ENCODE measurements at regions not wholly inside any gene's neighbourhood (a gene's known extent, or its start where the extent isn't known, plus 50 kb on each side); places are given as distances from the start of the nearest gene placed in this dataset.

DNA sequence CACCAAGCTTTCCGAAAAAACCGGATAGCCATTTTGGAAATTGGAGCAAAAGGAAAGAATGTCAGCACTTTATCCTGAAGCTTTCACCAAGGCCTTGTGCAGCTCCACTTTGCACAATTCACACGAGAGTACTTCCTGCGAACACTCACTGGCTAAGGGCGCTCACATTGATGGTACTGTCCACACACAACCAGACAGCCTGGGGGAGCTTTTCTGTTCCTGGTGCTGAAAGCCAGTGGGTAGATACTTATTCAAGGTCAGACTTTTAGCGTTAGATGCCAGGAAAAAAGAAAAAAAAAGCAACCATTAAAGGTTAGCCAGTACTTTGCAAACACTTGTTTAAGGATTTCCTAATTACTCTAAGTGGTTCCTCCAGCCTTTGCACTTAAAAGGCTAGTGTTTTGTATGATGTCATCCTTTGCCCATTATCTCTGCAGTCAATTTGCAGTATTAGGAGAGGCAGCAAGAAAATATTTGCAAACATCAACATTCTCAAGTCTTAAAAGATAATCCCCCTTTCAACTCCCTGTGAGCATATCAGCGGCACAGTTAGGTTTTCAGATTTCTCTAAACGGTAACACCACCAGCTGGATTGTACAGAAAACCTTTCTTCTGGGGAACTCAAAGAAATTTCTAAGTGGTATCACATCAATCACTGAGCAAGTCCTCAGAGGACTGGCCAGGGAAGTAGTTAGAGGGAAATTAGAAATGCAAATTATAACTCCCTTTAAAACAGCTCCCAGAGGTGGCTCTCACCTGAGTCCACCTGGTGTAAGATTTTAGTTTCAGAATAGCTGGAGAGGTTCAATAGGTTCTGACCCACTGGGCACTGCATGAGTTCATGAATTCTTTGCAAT lies 243.4 kb upstream of the IRX5 start:
- no peaks in the 10 kb centered on the region for H3K36me3 Mint-ChIP-seq (ENCODE audit: low read depth)
- peaks cover 4% of the 10 kb centered on the region; the same call in 1 of the 2 replicates for H3K9me3 Mint-ChIP-seq
- TF ChIP-seq, protein P1, sequence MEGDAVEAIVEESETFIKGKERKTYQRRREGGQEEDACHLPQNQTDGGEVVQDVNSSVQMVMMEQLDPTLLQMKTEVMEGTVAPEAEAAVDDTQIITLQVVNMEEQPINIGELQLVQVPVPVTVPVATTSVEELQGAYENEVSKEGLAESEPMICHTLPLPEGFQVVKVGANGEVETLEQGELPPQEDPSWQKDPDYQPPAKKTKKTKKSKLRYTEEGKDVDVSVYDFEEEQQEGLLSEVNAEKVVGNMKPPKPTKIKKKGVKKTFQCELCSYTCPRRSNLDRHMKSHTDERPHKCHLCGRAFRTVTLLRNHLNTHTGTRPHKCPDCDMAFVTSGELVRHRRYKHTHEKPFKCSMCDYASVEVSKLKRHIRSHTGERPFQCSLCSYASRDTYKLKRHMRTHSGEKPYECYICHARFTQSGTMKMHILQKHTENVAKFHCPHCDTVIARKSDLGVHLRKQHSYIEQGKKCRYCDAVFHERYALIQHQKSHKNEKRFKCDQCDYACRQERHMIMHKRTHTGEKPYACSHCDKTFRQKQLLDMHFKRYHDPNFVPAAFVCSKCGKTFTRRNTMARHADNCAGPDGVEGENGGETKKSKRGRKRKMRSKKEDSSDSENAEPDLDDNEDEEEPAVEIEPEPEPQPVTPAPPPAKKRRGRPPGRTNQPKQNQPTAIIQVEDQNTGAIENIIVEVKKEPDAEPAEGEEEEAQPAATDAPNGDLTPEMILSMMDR (IDR thresholded peaks at IDR 0.05), result no peak
- H3K4me3 Mint-ChIP-seq, result no peak overlapping the region
- no peak for DNase-seq
- no peak overlapping the region for H3K27ac Mint-ChIP-seq
- peaks cover 2% of the 10 kb centered on the region; the same call in 1 of the 2 replicates for H3K27me3 Mint-ChIP-seq (ENCODE audit: insufficient read depth)
- no peaks in the 10 kb centered on the region for H3K4me1 Mint-ChIP-seq (ENCODE audit: low read depth)

- Mint-ChIP-seq H3K27me3 (ENCODE audit: insufficient read depth) (peaks cover 2% of the 10 kb centered on the region; the same call in 1 of the 2 replicates), H3K9me3 (peaks cover 4% of the 10 kb centered on the region; the same call in 1 of the 2 replicates), H3K36me3 (ENCODE audit: low read depth) (no peaks in the 10 kb centered on the region), H3K27ac (no peak overlapping the region), H3K4me3 (no peak overlapping the region), H3K4me1 (ENCODE audit: low read depth) (no peaks in the 10 kb centered on the region)
- DNase-seq, result no peak
- TF ChIP-seq, protein P1 (IDR thresholded peaks at IDR 0.05), result no peak
Observed at GRCh38 chr16:54685682-54686081, 245.0 kb upstream of the IRX5 start.

GRCh38 chr16:54679531-54679930 lies 251.1 kb upstream of the IRX5 start:
- TF ChIP-seq, protein P1 (IDR thresholded peaks at IDR 0.05), result no peak
- H3K27ac Mint-ChIP-seq, result no peak overlapping the region
- no peaks in the 10 kb centered on the region for H3K36me3 Mint-ChIP-seq (ENCODE audit: low read depth)
- DNase-seq, result no peak
- no peak overlapping the region for H3K4me3 Mint-ChIP-seq
- H3K27me3 Mint-ChIP-seq (ENCODE audit: insufficient read depth), result peaks cover 4% of the 10 kb centered on the region
- H3K4me1 Mint-ChIP-seq (ENCODE audit: low read depth), result no peaks in the 10 kb centered on the region
- H3K9me3 Mint-ChIP-seq, result no peaks in the 10 kb centered on the region

DNA sequence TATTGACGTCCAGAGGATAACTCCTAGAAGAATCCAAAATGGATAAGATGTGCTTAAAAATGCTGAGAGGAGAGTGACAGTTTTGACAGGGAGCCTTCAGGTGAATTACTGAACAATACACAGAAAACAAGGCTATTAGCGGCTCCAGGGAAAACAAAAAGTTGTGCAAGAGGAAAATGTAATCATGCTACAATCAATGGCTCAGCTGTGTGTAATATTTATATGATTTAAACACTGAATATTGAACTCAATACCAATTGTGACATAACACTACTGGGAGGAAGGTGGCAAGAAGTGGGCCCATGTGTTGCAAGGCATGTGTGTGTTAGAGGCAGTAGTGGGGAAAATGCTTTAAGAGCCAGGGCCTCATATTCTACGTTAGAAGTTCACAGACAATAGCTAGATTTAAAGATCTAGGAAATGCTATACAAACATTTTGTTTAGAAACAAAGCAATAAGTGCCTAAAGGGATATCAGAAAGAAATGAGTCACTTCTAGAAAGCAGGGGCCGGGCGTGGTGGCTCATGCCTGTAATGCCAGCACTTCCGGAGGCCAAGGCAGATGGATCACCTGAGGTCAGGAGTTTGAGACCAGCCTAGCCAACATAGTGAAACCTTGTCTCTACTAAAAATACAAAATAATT lies 253.2 kb upstream of the IRX5 start:
- TF ChIP-seq, protein P1 (IDR thresholded peaks at IDR 0.05), result no peak
- no peak for DNase-seq
- H3K4me3 Mint-ChIP-seq, result no peak overlapping the region
- H3K36me3 Mint-ChIP-seq (ENCODE audit: low read depth), result no peaks in the 10 kb centered on the region
- H3K4me1 Mint-ChIP-seq (ENCODE audit: low read depth), result no peaks in the 10 kb centered on the region
- H3K9me3 Mint-ChIP-seq, result no peaks in the 10 kb centered on the region
- peaks cover 2% of the 10 kb centered on the region for H3K27me3 Mint-ChIP-seq (ENCODE audit: insufficient read depth)
- no peak overlapping the region for H3K27ac Mint-ChIP-seq

DNA sequence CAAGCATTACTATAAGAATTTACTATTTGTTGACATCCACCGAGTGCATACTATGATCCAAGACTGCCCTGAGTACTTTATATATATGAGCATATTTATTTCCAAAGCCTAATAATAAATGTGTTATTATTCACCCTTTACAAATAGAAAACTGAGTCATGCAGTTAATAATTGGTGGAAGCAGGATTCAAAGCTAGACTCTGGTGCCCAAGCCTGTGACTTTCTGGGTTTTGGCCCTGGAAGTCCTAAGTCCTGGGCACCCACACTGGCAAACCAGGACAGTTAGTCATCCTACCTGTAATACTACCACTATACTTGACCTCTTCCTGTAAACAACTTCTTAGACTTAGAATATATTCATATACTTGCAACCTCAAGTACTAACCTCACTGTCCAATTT lies 257.4 kb upstream of the IRX5 start:
- H3K4me1 Mint-ChIP-seq (ENCODE audit: low read depth), result no peaks in the 10 kb centered on the region
- no peaks in the 10 kb centered on the region for H3K36me3 Mint-ChIP-seq (ENCODE audit: low read depth)
- no peak overlapping the region for H3K27ac Mint-ChIP-seq
- no peaks in the 10 kb centered on the region; the same call in 1 of the 2 replicates for H3K27me3 Mint-ChIP-seq (ENCODE audit: insufficient read depth)
- TF ChIP-seq, protein P1 (IDR thresholded peaks at IDR 0.05), result no peak
- DNase-seq, result no peak
- no peaks in the 10 kb centered on the region for H3K9me3 Mint-ChIP-seq
- H3K4me3 Mint-ChIP-seq, result no peak overlapping the region

All from HFFc6 (cell line).